ENCODE measurements at regions not wholly inside any gene's neighbourhood (a gene's known extent, or its start where the extent isn't known, plus 50 kb on each side); places are given as distances from the start of the nearest gene placed in this dataset.

DNA sequence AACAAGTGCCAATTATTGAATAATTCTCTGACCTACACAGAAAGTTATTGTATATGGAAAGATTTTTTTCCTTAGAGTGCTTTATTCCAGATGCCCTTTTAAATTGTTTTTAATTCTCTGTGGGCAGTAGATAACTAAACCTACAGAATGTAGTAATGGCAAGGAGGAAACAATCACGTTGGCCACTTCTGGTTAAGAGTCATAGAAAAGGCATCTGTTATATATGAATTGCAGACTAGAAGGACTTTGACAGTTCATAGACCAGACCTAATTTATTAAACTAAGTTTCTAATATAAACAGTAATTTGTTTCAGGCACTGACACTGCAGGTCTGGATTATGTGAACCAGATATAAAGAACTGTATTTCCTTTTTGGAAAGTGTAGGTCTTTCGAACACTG, 607.5 kb downstream of the PLCL1 start:
- no peak for DNase-seq (ENCODE audit: low spot score)

DNA sequence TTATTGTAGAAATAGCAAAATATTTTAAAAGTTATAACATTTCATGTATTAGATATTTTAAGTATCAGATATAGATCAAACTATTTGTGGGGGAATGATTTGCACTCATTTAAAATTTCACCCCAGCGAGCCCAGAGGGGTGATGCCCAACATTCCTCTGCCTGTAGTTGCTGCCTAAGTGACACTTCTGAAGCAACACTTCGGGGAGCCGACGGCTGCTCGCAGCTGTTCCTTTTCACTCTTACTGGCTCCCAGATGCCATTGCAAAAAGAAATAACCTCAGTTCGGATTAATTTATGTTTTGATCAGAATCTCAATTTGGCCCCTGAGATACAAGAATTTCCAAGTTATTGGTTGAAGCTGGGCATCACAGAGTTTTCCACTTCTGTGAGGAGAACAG, 603.8 kb downstream of the PLCL1 start:
- no peak for DNase-seq (ENCODE audit: low spot score)

DNA sequence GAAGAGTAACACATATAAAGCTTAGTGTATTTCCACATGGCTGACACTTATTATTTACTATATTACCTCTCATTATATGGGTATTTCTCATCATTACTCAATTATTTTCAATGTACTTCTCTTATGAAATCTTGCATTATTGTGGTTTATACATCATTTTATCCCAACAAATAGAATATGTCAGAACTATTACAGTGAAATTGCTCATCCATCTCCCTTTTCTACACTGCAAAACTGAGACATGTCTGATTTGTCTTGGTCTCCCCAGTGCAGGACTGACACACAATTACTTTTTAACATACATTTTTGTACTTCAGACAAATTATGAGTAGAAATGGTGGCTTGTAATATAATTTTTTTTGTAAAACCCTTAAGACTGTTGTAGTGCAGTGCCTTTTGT, 600.9 kb downstream of the PLCL1 start:
- no peak for DNase-seq (ENCODE audit: low spot score)

DNA sequence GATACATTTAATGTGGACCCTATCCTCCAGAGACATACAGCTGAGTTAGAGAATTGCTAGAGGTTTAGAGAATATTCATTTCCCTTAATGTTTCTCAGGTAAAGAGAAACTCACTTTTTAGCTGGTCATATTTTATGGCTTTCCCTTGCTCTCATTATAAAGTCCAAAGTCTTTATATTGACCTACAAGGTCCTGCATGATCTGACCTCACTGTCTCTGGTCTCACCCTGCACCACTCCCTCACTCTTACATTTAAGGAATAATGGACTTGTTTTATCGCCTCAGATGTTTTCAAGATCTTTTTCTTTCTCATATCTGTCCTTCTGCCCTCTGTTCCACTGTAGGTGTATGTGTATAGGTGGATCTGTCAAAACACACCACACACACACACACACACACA, 597.3 kb downstream of the PLCL1 start:
- no peak for DNase-seq (ENCODE audit: low spot score)

DNA sequence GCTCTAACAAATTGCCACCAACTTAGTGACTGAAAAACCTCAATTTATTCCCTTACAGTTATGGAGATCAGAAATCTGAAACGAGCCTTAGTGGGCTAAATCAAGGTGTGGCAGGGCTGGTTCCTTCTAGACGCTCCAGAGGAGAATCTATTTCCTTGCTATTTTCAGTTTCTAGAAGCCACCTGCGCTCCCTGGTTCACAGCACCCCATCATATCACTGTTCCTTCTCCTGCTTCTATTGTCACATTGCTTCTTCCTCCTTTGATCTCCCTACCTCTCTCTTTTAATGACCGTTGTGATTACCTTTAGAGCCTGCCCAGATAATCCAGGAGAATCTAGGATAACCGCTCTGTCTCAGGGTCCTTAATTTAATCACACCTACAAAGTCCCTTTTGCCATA, 596.6 kb downstream of the PLCL1 start:
- no peak for DNase-seq (ENCODE audit: low spot score)

DNA sequence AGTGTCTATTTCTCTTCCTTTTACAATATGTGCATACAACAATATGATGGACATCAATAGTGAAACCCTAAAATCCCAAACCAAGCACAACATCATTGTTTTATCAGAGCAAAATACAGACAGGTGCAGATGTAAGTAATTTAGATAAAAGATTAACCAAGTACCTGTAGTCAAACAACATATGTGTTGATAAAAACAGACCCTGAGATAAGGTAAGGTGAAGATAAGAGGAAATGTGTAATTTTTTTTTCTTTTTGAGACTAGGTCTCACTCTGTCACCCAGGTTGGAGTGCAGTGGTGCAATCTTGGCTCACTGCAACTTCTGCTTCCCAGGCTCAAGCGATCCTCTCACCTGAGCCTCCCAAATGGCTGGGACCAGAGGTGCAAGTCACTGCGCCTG, 589.8 kb downstream of the PLCL1 start:
- no peak for DNase-seq (ENCODE audit: low spot score)

DNA sequence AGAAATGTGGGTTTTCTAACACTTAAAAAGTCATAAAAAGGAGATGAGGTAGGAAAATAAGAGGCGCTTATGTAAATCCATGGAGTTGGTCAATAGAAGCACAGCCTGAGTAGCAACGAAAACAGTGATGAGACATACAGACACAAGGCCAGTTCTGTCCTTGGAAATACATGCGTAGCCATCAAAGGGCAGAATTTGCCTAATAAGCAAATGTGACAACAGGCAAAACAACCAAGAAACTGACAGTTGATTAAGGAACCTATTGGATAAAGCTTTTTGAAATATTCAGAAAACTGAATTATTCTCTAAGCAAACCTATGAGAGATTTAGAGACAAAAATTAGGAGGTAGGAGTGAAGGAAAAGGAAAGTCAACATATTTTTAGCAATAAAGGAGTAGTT, 586.3 kb downstream of the PLCL1 start:
- DNase-seq (ENCODE audit: low spot score) = no peak

DNA sequence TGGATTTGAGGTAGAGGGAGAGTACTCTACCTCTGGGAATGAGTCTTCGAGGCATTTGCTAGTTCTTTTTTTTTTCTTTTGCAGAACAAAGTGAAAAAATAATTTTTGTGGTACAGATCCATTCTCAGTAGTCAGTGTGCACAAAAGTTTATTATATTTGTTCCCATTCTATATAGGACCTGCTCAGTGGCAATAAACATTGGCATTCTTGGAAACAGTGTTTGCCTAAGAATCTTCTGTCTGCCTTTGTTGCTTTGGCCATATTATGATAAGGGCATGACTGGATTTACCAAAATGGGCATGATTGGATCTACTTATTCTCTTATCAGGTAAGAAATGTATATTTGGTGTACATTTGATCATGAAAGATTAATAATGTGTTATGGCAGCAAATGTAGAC, 583.3 kb downstream of the PLCL1 start:
- no peak for DNase-seq (ENCODE audit: low spot score)

DNA sequence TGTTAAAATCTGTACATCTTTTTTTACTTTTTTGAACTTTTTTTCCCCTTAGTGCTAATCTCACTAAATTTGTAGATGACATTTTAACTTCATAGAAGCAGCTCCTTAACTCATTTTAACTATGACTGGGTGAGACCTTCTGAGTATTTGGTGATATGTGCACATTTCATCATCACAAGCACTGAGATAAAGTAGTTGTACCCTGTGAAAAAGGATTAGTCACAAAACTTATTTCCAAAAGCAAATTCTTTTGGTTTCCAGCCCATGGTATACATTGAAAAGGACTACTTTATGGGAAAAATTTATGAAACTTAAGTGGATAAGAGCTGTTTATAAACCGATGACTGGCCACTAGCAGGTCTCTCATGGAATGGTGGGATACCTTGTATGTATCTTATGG, 581.5 kb downstream of the PLCL1 start:
- DNase-seq (ENCODE audit: low spot score) = no peak

DNA sequence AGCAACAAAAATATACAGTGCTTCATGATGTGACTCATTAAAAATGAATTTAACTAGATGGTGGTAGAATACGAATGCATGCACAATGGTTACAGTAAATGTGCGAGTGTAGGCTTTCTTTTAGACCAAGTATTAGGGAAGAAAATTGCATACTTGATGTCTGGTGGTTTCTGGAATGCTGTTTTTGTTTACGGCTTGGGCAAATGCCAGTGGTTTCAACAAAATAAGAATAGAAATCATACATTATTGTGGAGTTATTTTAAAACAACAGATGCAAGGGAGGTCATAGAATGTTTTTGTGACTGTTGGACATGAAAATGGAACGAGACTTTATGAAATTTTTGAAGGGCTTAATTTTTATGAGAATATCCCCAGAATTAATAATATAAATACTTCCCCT, 580.9 kb downstream of the PLCL1 start:
- no peak for DNase-seq (ENCODE audit: low spot score)

DNA sequence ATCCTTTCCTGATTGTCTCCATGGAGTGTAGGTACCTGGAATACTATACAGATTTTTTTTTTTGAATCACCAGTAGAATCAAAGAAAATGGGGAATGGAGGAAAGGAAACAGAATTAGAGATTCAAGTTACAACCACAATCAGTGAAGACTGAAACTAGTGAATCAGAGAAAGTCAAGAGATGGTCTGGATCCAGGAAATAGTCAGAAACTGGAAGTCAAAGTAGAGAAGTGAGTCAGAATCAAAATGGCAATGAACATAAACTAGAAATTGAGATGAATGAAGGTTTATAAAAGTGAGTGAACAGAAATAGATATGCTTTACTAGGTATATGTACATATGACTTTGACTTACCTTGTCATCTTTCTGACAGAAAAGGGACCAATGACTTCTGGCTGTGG, 579.0 kb downstream of the PLCL1 start:
- DNase-seq (ENCODE audit: low spot score) = no peak

DNA sequence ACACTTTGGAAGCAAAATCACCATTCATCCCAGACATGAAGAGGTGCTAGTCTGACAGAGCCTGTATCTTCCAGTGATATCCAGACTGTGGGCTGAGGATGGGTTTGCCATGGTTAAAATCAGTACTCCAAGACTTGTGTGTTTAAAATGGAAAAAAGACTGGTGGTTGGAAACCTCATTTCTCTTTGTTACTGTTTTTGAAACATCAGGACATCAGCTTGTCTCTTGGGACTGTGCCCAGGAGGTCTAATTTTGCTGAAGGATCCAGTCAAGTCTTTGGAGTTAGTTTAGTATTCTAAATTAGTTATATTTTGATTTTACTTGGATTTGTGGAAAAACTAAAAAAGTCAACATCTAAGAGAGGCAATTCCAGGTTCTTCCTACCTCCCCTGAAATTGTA, 578.4 kb downstream of the PLCL1 start:
- DNase-seq (ENCODE audit: low spot score) = no peak

DNA sequence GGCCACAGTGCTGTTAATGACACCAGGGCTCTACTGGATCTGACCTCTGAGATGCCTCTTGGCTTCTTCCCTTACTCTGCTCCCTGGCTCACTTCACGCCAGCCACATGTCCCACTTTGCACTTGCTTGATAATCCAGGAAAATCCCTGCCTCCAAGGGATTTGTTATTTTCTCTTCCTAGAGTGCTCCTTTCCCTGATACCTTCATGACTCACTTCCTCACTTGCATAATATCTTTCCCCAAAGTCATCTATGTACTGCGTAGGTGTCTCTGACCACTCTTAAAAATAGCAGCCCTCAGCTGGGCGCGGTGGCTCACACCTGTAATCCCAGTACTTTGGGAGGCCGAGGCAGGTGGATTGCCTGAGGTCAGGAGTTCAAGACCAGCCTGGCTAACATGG, 572.3 kb downstream of the PLCL1 start:
- no peak for DNase-seq (ENCODE audit: low spot score)

DNA sequence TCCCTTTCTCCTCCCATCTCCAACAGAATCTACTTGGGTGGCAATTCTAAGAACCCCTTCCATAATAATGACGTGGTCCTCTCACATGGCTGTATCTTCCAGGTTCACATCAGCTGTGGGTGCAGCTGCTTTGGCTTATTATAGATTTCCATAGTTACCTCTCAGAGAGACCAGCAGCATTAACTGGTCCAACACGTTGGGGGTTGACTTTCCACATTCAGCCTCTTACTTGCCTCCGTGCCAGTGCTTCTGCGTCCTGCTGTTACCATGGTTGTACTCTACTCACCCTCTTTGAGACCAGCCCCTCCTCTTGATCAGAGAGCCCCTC, 570.7 kb downstream of the PLCL1 start:
- DNase-seq (ENCODE audit: low spot score) = no peak

DNA sequence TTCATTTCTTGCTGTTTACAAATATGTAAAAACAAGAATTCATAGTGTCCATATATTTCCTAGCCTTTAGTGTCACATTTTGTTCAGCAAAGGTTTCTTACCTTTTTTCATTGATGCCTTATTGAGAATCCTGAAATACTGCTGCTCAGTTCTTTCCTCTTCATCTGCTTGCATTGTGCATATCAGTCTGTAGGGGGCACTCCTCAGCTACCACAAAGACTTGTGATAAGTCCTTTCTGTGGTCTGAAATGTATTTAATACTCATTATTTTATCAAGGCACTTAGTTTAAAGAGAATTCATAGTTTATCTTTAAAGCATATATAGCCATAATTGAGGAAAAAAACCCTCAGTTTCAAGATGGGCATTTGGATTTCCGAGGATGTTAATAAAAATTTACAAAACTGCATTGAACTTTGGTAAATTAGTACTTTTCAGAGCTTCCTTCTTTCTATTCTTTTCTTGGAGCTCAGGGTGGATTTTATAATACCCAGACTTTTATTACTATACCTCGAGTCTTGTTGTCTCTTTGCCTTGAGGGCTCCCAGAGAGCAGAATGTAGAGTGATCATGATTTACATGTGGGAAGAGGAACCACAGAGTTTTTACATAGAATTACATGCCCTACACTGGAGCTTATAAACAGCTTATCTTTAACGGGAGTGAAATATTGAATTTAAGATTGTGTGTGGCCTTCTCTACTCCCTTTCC, 570.1 kb downstream of the PLCL1 start:
- peak; percentile 14 for DNase-seq (ENCODE audit: low spot score)

DNA sequence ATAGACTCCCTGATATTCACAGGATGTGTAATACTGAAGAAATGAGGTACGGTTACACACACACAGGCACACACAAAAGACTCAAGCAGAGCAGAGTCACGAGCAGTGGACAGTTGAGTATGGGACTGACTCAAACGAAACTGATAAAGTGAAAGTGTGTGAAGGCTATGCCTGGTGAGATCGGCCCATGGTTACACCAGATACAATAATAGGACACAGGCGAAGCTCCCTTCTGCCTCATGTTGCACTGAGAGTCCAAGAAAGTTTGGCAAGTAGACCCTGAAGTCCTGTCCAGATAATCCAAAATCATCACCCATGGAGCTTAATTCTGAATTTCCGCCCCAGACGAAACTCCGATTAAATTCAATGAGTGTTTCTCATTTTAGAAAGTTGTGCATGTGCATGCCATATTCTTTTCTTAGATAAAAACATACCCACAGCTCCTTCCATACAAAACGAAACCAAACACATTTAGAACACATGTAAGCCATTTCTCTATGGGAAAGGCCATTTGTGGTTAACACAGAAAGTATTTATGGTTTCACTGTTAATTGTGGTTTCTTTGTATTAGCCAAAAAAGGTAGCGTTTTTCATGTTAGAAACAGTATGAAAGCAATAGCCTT, 567.6 kb downstream of the PLCL1 start:
- DNase-seq (ENCODE audit: low spot score) = no peak

DNA sequence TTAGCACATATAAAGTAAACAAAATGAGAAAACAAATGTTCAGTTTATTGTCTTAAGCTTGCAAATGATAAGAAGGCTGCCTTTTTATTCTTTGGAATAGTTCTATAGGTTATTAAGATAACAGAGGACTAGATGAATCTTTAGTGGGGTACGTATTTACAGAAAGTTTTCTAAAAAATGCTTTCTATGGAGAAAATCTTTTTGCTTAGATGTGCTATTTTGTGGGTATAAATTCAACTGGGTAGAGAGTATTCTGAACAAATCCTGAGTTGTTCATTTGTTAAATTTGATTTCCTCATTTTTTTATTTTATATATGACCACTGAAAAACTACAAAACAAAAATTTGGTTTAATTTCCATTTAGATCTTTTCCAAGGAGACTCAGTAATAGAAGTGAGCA, 566.9 kb downstream of the PLCL1 start:
- DNase-seq (ENCODE audit: low spot score) = no peak

DNA sequence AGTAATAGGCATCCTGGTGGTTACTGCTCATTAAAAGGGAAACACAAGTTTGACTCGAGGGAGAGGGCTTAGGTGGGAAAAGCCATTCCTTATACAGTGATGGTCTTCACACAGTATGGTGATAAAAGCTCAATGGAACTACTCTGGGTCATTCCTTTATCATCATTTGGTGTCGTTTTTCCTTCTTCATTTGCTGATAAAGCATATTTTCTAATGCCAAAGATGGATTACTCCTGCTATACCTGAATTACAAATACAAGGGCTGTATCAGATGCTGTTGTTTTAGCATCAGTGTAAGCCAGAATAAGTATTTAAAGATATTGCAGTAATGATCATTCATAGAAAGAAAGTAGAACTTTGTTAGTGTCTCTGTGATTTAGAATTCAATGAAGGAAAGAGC, 563.7 kb downstream of the PLCL1 start:
- DNase-seq (ENCODE audit: low spot score) = no peak

DNA sequence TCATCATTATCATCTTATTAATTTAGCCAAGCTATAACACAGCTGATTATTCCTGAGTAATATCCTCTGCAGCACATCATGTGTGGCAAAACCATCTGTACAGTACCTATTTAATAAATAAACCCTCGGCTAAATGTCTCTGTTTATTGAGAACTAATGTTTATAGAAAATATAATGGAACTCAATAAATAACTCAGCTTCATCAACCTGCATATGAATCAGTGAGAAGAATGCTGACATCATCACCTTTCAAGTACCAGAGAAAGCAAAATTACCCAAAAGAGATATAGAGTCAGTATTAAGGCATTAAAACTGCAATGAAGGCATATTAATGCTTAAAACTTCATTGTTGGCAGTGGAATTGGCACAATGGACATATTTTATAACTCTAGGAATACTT, 558.3 kb downstream of the PLCL1 start:
- DNase-seq (ENCODE audit: low spot score) = no peak

DNA sequence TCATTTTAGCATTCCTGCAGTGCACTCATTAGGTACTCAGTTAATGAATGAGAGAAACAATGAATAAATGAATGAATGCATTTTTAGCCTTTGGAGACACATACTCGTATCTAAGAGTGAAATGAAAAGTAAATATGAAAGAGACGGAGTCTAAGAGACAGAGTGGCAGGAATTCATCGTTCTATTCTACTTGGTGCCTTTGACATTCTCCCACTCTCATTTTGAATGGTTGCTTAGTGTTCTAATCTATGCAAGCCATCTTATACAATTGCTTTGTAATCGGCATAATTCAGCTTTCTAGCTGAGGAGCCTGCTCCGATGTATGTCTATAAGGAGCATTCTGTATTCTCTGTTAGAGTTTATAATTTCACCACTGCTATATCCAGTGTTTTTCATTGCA, 554.9 kb downstream of the PLCL1 start:
- no peak for DNase-seq (ENCODE audit: low spot score)

DNA sequence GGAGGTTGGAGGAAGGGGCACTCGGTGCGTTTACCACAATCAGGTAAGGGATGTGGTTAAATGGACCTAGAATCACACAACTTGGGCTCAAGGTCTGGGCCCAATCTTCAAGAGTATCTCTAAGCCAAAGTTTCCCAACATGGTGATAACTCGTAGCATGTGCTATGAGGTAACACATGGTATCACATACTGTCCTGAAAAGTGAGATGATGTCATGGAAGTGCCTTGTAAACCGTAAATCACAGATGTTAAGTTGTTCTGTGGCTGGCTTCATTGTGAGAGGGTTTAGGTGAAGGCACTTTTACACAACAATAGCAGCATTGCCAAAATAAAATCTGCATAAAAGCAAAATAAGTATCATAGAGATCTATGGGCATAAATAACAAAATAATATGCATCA, 551.8 kb downstream of the PLCL1 start:
- DNase-seq (ENCODE audit: low spot score) = no peak

DNA sequence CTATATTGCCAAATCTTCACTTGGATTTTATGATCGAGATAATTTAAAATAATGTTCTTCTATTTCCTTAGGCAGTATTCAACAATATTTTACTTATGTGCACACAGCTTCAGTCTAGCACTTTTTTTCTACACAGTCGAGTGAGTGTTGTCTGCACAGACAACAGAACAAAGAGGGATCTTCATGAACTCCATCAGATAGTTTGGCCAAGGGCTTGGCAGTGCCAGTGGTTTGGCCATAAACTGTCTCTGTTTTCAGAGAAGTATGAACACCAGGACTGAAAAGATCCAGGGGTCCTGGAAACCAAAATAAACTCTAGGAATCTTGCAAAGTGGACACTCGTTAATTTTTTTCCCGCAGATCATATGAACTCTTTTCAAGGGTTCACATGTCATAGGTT, 547.3 kb downstream of the PLCL1 start:
- no peak for DNase-seq (ENCODE audit: low spot score)

DNA sequence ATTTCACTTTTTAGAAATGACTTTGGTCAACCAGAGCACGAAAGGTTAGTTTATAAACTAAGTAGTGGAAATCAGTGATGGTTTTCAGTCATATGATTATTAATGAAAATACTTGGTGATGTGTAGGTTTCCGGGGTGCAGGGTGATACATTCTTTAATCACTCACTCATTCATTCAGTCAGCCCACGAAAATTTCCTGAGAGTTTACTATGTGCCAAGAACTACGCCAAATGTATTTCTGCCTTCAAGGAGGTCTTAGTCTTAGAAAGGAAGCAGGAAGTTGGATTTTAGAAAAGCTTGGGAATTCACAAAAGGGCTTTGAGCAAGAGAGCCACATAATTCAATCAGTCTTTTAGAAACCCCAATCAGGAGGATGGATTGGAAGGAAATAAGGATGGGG, 543.6 kb downstream of the PLCL1 start:
- no peak for DNase-seq (ENCODE audit: low spot score)

DNA sequence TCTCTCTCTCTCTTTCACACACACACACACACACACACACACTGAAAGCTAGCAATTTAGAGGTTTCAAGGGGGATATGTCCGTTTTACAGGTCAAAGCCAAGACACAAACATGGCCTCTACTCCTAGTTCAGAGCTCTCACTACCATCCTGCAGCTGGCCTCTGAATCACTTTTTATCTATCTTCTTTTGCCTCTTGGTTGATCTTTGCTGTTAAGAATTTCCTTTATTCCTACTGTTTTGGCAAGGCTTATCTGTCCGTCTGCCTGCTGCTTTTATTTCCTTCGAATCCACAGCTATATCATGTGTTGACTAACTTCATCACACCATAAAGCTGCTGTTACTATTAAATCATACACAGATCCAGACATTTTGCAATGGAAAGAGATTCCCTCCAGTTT, 543.0 kb downstream of the PLCL1 start:
- no peak for DNase-seq (ENCODE audit: low spot score)

DNA sequence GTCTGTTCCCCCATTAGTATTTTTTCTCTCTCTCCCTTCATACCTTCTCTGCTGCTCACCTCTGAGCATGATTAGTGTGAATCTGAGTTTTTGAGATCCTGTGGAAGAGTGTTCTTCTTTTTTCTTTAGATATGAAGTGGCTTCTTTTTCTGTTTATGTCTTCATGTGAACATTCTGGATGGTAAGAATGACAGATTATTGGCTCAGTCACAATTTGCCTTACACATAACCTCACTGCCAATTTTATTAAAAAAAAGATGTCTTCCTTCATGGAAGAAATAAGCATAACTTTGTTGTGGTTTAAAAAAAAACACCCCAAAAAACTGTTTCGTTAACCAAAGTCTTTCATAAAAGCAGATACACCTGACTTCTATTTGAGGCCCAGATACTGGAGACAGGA, 539.1 kb downstream of the PLCL1 start:
- DNase-seq (ENCODE audit: low spot score) = no peak
